Sigmoid colon (tissue), 6 donors: ENCODE measurements at regions not wholly inside any gene's neighbourhood (a gene's known extent, or its start where the extent isn't known, plus 50 kb on each side); places are given as distances from the start of the nearest gene placed in this dataset.
A peak's percentile ranks its signal among the peaks of the same experiment; 100 is the strongest.

Experiments
- DNase-seq: peaks from one replicate; pipeline ENCODE4 v3.0.0-alpha.2; 2019
- H3K27ac ChIP-seq, 4 donors: fragments of 200-600 bp; sonication (generic); one replicate each; pipeline ENCODE4 v1.5.1; 2016 to 2019; ENCODE audit warnings: mild to moderate bottlenecking in 1 of 4
- H3K27me3 ChIP-seq, 3 donors: fragments of 200-600 bp; sonication (generic); one replicate each; pipeline ENCODE4 v1.5.1; 2019; ENCODE audit warnings: mild to moderate bottlenecking in 1 of 3
- H3K36me3 ChIP-seq, 4 donors: fragments of 200-600 bp; sonication (generic); one replicate each; pipeline ENCODE4 v1.5.1; 2016 to 2019
- H3K4me1 ChIP-seq, 4 donors: fragments of 200-600 bp; sonication (generic); one replicate each; pipeline ENCODE4 v1.5.1; 2017 to 2019
- H3K4me3 ChIP-seq, 4 donors: fragments of 200-600 bp; sonication (generic); one replicate each; pipeline ENCODE4 v1.5.1; 2017 to 2019; ENCODE audit warnings: mild to moderate bottlenecking in 2 of 4, moderate library complexity in 1 of 4
- H3K9me3 ChIP-seq, 4 donors: fragments of 200-600 bp in 3 of 4; sonication (generic) in 3 of 4; one replicate each; pipeline versions ENCODE4 v1.5.1 to v1.6.1; 2013 to 2019
- EP300 ChIP-seq, 4 donors: sonication (generic); formaldehyde crosslinking; IDR thresholded peaks; one replicate each; pipeline ENCODE4 v1.6.1; 2017; ENCODE audit warnings: antibody characterized with exemption in 4 of 4
- POLR2A ChIP-seq, 2 donors: fragments of 450-650 bp; IDR thresholded peaks; one replicate each; pipeline ENCODE4 v1.6.1; 2016; ENCODE audit warnings: antibody characterized with exemption in 2 of 2, mild to moderate bottlenecking in 2 of 2, moderate library complexity in 2 of 2
- POLR2AphosphoS5 ChIP-seq, 4 donors: sonication (generic); formaldehyde crosslinking; IDR thresholded peaks; one replicate each; pipeline ENCODE4 v1.6.1; 2017; ENCODE audit warnings: antibody characterized with exemption in 4 of 4
- WGBS, 2 donors: extraction: QIAGEN DNeasy Blood & Tissue Kit; methylation state at CpG; one replicate each; pipeline ENCODE4 v1.1.7; 2013; 5-methylcytosine and 5-hydroxymethylcytosine counted together
- intact Hi-C: fragments of 100-400 bp; cut with DNase I; formaldehyde crosslinking; loops from one replicate; pipeline ENCODE4 v1.15.1; 2023
- TF ChIP-seq, protein P1 (sequence below), 4 experiments: fragments of 450-650 bp in 3 of 4; fragments of 200-600 bp in 1 of 4; IDR thresholded peaks; one replicate each; pipeline ENCODE4 v1.5.1; 2016 to 2019; ENCODE audit warnings: antibody characterized with exemption in 4 of 4, mild to moderate bottlenecking in 3 of 4, moderate library complexity in 2 of 4
- donor health status: healthy with polysubstance abuse.
- donor health status: healthy.

DNA sequence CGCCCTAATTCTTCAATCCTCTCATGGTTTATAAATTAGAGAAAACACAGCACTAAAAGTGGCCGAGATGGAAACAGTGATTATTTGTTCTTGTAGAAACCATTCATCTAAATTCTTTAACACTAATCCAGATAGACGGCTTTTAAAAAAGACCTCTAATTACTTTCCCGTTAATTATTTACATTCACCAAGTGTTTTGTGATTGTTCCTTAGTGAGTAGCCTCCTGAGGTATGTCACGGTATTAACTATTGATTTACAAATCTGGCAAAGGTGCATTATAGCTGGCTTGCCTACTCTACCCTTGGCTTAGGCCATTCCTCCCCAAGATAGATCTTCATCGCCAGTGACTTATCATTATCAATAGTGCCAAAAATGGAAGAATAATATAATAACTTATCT is 436.4 kb upstream of the ST6GAL2 start:
- Histone ChIP-seq H3K36me3 (no peaks in the 10 kb centered on the region), H3K4me3 (no peak overlapping the region), H3K27ac (no peak overlapping the region), H3K4me1 (no peaks in the 10 kb centered on the region), H3K9me3 (peaks cover 0 to 5% (median 0%) of the 10 kb centered on the region in 4 donors), H3K27me3 (no peaks in the 10 kb centered on the region)
- 42 to 77% methylated on average over 6 of the region's 6 CpGs for WGBS, 2 donors
- TF ChIP-seq, protein P1, sequence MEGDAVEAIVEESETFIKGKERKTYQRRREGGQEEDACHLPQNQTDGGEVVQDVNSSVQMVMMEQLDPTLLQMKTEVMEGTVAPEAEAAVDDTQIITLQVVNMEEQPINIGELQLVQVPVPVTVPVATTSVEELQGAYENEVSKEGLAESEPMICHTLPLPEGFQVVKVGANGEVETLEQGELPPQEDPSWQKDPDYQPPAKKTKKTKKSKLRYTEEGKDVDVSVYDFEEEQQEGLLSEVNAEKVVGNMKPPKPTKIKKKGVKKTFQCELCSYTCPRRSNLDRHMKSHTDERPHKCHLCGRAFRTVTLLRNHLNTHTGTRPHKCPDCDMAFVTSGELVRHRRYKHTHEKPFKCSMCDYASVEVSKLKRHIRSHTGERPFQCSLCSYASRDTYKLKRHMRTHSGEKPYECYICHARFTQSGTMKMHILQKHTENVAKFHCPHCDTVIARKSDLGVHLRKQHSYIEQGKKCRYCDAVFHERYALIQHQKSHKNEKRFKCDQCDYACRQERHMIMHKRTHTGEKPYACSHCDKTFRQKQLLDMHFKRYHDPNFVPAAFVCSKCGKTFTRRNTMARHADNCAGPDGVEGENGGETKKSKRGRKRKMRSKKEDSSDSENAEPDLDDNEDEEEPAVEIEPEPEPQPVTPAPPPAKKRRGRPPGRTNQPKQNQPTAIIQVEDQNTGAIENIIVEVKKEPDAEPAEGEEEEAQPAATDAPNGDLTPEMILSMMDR (IDR thresholded peaks at IDR 0.05): no peak
- TF ChIP-seq EP300 (IDR thresholded peaks at IDR 0.05) (no peak), POLR2A (IDR thresholded peaks at IDR 0.05) (no peak), POLR2AphosphoS5 (IDR thresholded peaks at IDR 0.05) (no peak)
- intact Hi-C loops: no loop called here
- DNase-seq: no peak

DNA sequence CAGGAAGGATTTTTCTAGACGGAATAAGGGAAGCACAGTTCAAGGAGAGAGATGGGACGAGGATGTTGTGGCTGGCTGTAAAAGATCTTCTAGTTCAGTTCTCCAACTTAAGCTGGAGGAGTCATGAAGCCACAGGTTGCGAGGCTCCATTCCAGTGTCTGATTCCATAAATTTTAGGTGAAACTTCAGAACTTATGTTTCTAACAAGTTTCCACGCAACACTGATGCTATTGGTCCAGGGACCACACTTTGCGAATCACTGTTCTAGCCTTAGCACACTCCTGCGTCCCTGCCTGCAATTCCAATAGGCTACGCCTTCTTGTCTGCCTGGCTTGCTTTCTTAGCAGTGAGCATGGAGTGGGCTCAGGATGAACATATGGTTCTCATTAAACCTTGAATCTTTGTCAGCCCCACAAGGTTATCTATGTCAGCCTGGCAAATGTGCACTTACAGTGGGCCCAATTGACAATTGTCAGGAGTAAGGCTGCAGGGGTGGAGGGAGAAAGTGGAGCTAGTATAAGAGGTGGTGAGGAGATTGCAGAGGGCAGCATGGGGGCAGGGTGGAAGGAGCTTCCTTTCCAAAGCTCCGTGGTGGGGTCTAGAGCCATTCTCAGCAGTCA is 438.1 kb upstream of the ST6GAL2 start:
- no peaks in the 10 kb centered on the region for H3K36me3 ChIP-seq
- no peak overlapping the region for H3K27ac ChIP-seq
- WGBS, 2 donors: 83 to 86% methylated on average over 8 of the region's 8 CpGs
- TF ChIP-seq POLR2AphosphoS5 (IDR thresholded peaks at IDR 0.05) (no peak), EP300 (IDR thresholded peaks at IDR 0.05) (no peak), POLR2A (IDR thresholded peaks at IDR 0.05) (no peak)
- TF ChIP-seq, protein P1 (IDR thresholded peaks at IDR 0.05): no peak
- DNase-seq: no peak
- H3K4me3 ChIP-seq: no peak overlapping the region
- intact Hi-C loops: no loop called here
- H3K4me1 ChIP-seq: no peaks in the 10 kb centered on the region
- H3K27me3 ChIP-seq: no peaks in the 10 kb centered on the region
- peaks cover 0 to 5% (median 0%) of the 10 kb centered on the region in 4 donors for H3K9me3 ChIP-seq

DNA sequence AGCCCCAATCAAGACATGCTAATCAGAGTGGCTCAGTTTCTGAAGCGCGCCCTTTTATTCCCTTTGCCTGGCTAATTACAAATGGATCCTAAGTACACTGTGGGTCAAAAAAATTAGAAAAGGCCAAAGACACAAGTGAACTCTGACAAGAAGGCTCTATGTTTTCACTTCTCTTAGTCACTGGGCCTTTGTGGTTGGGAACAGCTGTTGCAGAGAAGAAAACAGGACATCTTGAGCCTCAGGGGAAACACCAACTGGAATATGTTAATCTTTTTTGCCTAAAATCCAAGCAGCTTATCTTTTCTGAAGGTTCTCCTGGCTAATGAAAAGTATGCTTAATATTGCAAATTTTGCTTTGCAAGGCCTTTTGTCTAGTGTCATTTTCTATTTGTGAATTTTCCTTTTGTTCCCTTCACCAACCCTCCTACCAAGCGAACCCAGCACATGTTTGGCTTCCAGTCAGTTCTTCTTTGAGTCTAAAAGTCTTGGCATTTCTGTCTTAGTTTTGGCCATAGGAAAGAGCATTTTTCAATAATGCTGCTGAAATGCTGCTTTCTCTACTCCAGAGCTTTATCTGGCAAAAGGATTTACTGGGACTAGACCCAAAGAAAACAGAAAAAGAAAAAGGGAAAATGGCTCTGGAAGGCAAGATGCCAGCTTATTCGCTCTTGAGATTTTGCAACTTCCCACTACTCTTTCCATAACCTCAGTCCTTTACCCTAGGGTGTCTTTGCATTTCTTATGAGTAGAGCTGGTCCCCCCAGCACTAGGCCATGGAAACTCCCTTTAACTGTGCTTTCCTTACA is 440.2 kb upstream of the ST6GAL2 start:
- H3K4me3 ChIP-seq: no peak overlapping the region
- H3K9me3 ChIP-seq: peaks cover 0 to 5% (median 0%) of the 10 kb centered on the region in 4 donors
- TF ChIP-seq POLR2AphosphoS5 (IDR thresholded peaks at IDR 0.05): peak in 1 of 4 donors; percentile 22
- no peak for TF ChIP-seq POLR2A (IDR thresholded peaks at IDR 0.05)
- H3K27ac ChIP-seq: peak overlapping the region in 3 of 4 donors; percentile 22 to 46 (median 24)
- H3K27me3 ChIP-seq: no peaks in the 10 kb centered on the region
- no peaks in the 10 kb centered on the region for H3K4me1 ChIP-seq
- whole genome bisulfite sequencing, 2 donors: 82 to 85% methylated on average over 4 of the region's 4 CpGs
- no peaks in the 10 kb centered on the region for H3K36me3 ChIP-seq
- intact Hi-C loops: no loop called here
- no peak for DNase-seq

DNA sequence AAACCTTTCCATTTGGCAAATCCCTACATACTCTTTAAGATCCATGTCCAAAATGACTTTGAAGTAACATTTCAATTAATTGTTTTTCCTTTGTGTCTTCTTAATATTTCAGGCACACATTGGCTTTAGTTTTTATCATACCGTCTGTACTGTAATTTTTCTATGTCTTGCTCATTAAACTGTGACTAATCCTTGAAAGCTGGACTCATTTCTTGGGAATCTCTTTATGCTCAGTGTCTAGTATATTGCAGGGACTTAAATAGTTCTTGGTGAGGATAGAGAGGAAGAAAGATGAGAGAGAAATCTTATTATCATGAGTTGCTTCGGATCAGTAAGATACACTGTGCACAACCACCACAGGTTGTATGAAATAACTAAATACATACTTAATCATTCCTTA is 448.3 kb upstream of the ST6GAL2 start:
- Histone ChIP-seq H3K27me3 (no peaks in the 10 kb centered on the region), H3K9me3 (no peaks in the 10 kb centered on the region), H3K36me3 (no peaks in the 10 kb centered on the region), H3K4me3 (no peak overlapping the region), H3K4me1 (peaks cover 0 to 15% (median 2%) of the 10 kb centered on the region in 4 donors), H3K27ac (no peak overlapping the region)
- intact Hi-C loops: no loop called here
- DNase-seq: no peak
- TF ChIP-seq POLR2A (IDR thresholded peaks at IDR 0.05) (no peak), EP300 (IDR thresholded peaks at IDR 0.05) (no peak), POLR2AphosphoS5 (IDR thresholded peaks at IDR 0.05) (no peak)
- TF ChIP-seq, protein P1 (IDR thresholded peaks at IDR 0.05): no peak
- WGBS, 2 donors: 76 to 84% methylated on average over 2 of the region's 2 CpGs

DNA sequence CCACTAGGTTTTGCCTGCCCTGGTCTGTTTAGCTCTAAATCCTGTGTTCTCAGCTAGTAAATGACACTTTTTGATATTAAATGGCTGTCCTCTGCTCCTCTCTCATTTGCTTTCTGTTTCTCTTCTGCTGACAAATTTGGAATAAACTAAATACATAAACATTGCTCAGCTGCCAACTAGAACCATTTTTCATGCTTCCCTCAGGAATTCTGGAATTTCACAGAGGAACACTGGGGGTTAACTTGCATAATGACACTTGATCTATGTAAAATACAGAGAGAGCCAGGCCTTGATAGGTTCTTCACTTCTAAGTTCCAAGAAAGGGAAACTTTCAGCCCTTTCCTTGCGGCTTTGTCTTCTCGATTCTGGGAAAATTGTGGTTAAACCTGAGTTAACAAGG is 450.6 kb upstream of the ST6GAL2 start:
- intact Hi-C loops: no loop called here
- WGBS, 2 donors: 81 to 86% methylated on average over 2 of the region's 2 CpGs
- Histone ChIP-seq H3K4me1 (peaks cover 0 to 15% (median 2%) of the 10 kb centered on the region in 4 donors), H3K27me3 (no peaks in the 10 kb centered on the region), H3K36me3 (no peaks in the 10 kb centered on the region), H3K4me3 (no peak overlapping the region), H3K27ac (peak overlapping the region in 1 of 4 donors; percentile 11), H3K9me3 (no peaks in the 10 kb centered on the region)
- TF ChIP-seq EP300 (IDR thresholded peaks at IDR 0.05) (peak in 1 of 4 donors; percentile 8), POLR2A (IDR thresholded peaks at IDR 0.05) (no peak), POLR2AphosphoS5 (IDR thresholded peaks at IDR 0.05) (no peak)
- TF ChIP-seq, protein P1 (IDR thresholded peaks at IDR 0.05): no peak
- DNase-seq: no peak
